ENCODE measurements at regions not wholly inside any gene's neighbourhood (a gene's known extent, or its start where the extent isn't known, plus 50 kb on each side); places are given as distances from the start of the nearest gene placed in this dataset.

DNA sequence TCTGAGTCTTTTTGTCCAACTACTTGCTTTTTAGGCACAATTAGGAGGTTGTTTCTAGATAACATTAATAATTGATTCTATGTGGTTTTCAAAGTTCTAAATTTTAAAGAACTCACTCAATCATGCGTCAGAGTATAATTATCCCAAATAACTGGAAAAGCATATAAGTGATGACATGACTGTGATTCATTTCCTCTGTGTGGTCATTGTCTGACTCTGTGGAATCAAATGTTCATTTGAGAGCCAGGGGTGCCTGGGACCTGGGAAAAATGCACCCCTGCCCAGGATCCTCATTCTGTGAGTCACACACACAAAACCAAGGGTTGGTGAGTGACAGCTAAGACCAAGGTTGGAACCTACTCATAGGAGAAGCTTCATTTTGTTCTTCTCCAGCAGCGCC, 127.1 kb upstream of the MLIP start:
- H3K4me3 ChIP-seq (ENCODE audit: control insufficient read depth, low read depth, low read length): no peak overlapping the region
- no peak for TF ChIP-seq CTCF (IDR thresholded peaks at IDR 0.05; ENCODE audit: control insufficient read depth, insufficient read depth, low read depth, low read length, missing control alignments)
- DNase-seq (ENCODE audit: low read depth): peak; percentile 78

- no peak for TF ChIP-seq CTCF (IDR thresholded peaks at IDR 0.05; ENCODE audit: control insufficient read depth, insufficient read depth, low read depth, low read length, missing control alignments)
- no peak for DNase-seq (ENCODE audit: low read depth)
- no peak overlapping the region for H3K4me3 ChIP-seq (ENCODE audit: control insufficient read depth, low read depth, low read length)
Measured at GRCh38 chr6:53984581-53984980, 126.7 kb upstream of the MLIP start.

- TF ChIP-seq CTCF (IDR thresholded peaks at IDR 0.05; ENCODE audit: control insufficient read depth, insufficient read depth, low read depth, low read length, missing control alignments): no peak
- no peak for DNase-seq (ENCODE audit: low read depth)
- no peak overlapping the region for H3K4me3 ChIP-seq (ENCODE audit: control insufficient read depth, low read depth, low read length)
Measured at GRCh38 chr6:53985366-53985765, 125.9 kb upstream of the MLIP start.

DNA sequence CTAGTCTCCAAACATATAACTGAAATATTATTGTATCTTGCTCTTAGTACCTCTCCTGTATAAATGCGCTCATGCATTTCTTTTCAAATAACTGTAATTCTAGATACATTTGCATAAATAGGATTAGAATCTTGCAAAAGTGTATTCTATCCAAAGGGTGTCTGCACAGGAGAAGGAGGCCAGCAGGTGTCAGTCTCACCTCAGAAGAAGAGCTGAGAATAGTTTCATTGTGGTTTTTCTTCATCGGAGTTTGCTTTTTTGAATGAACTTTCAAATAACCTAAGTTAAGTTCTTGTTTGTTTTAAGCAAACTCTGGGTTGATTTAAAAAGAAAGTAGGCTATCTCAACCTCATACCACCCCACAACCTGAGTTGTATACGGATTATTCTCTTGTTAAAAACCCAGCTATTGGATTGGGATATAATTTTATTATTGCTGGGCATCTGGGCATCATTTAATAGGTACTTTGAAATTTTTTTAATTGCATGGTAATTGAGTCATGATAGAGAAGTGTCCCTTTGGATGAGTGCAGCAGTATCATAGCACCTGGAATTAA, 125.0 kb upstream of the MLIP start:
- H3K4me3 ChIP-seq (ENCODE audit: control insufficient read depth, low read depth, low read length): no peak overlapping the region
- peak; percentile 57 for DNase-seq (ENCODE audit: low read depth)

GRCh38 chr6:53986721-53987521, 124.3 kb upstream of the MLIP start:
- no peak for DNase-seq (ENCODE audit: low read depth)
- TF ChIP-seq CTCF (IDR thresholded peaks at IDR 0.05; ENCODE audit: control insufficient read depth, insufficient read depth, low read depth, low read length, missing control alignments): no peak
- no peak overlapping the region for H3K4me3 ChIP-seq (ENCODE audit: control insufficient read depth, low read depth, low read length)

More for the DNA sequence above, 125.0 kb upstream of the MLIP start:
- peak; percentile 82 for TF ChIP-seq CTCF (IDR thresholded peaks at IDR 0.05; ENCODE audit: control insufficient read depth, insufficient read depth, low read depth, low read length, missing control alignments)

GRCh38 chr6:53987522-53987888, 123.7 kb upstream of the MLIP start:
- DNase-seq (ENCODE audit: low read depth): no peak
- H3K4me3 ChIP-seq (ENCODE audit: control insufficient read depth, low read depth, low read length): no peak overlapping the region
- TF ChIP-seq CTCF (IDR thresholded peaks at IDR 0.05; ENCODE audit: control insufficient read depth, insufficient read depth, low read depth, low read length, missing control alignments): no peak
